HEK293 (cell line): ENCODE measurements at regions not wholly inside any gene's neighbourhood (a gene's known extent, or its start where the extent isn't known, plus 50 kb on each side); places are given as distances from the start of the nearest gene placed in this dataset.

ENCODE experiments used
- CTCF ChIA-PET: fragments of 350-600 bp; formaldehyde crosslinking; extraction: SDS; loops from one replicate; lab custom pipeline; 2021; ENCODE audit warnings: antibody characterized with exemption; lab: Yijun Ruan, JAX
- POLR2A ChIA-PET: fragments of 300-600 bp; formaldehyde crosslinking; extraction: SDS; loops from one replicate; lab custom pipeline; 2020; ENCODE audit warnings: antibody characterized with exemption, inconsistent platforms; lab: Yijun Ruan, JAX
- H3K27ac ChIP-seq: fragments of 200-500 bp; sonication (Bioruptor generic); 2 replicates; pipeline ENCODE4 v1.5.1; 2014; ENCODE audit warnings: low read depth, low read length, control low read depth, inconsistent platforms; ENCODE audit errors: extremely low read depth
- H3K36me3 ChIP-seq, 2 experiments: fragments of 200-500 bp in 1 of 2; sonication (Bioruptor generic) in 1 of 2; 1 replicate in 1 of 2; 2 replicates in 1 of 2; pipeline ENCODE4 v1.5.1; 2014 to 2017; ENCODE audit warnings: inconsistent platforms in 2 of 2, low read length in 2 of 2; ENCODE audit not compliant: control insufficient read depth in 2 of 2, insufficient read depth in 1 of 2
- H3K4me1 ChIP-seq: fragments of 200-500 bp; sonication (Bioruptor generic); 2 replicates; pipeline ENCODE4 v1.5.1; 2014; ENCODE audit warnings: mild to moderate bottlenecking, low read length, inconsistent platforms; ENCODE audit not compliant: control insufficient read depth, insufficient read depth
- H3K4me3 ChIP-seq: 2 replicates; pipeline ENCODE4 v1.5.1; 2011; ENCODE audit warnings: low read depth, mild to moderate bottlenecking, control low read depth, low read length, moderate library complexity
- H3K9me3 ChIP-seq: fragments of 200-500 bp; sonication (Bioruptor generic); 2 replicates; pipeline ENCODE4 v1.5.1; 2014; ENCODE audit warnings: low read depth, low read length, inconsistent platforms; ENCODE audit not compliant: control insufficient read depth, insufficient read depth
- EGR2 ChIP-seq: fragments of 450-650 bp; formaldehyde crosslinking; IDR thresholded peaks from 2 replicates; pipeline ENCODE4 v1.5.1; 2016; ENCODE audit warnings: low read depth, missing biosample characterization, missing genetic modification characterization
- HOXA7 ChIP-seq: sonication (generic); formaldehyde crosslinking; IDR thresholded peaks from 2 replicates; pipeline ENCODE4 v1.8.1; 2022; ENCODE audit warnings: missing genetic modification reagents, borderline replicate concordance
- KLF16 ChIP-seq: fragments of 450-650 bp; formaldehyde crosslinking; IDR thresholded peaks from 2 replicates; pipeline ENCODE4 v1.5.1; 2017; ENCODE audit warnings: missing biosample characterization, missing genetic modification characterization
- PRDM10 ChIP-seq: fragments of 450-650 bp; formaldehyde crosslinking; IDR thresholded peaks from 2 replicates; pipeline ENCODE4 v1.5.1; 2016; ENCODE audit warnings: missing biosample characterization, missing genetic modification characterization
- SALL2 ChIP-seq: fragments of 450-650 bp; formaldehyde crosslinking; IDR thresholded peaks from 2 replicates; pipeline ENCODE4 v1.5.0; 2017; ENCODE audit warnings: missing biosample characterization, mild to moderate bottlenecking, missing genetic modification characterization, borderline replicate concordance
- SCRT1 ChIP-seq: fragments of 450-650 bp; formaldehyde crosslinking; IDR thresholded peaks from 2 replicates; pipeline ENCODE4 v1.5.1; 2016; ENCODE audit warnings: missing biosample characterization, missing genetic modification characterization, borderline replicate concordance
- ZBTB26 ChIP-seq: fragments of 450-650 bp; formaldehyde crosslinking; optimal IDR thresholded peaks from 2 replicates; pipeline ENCODE3; 2016; ENCODE audit warnings: missing biosample characterization, mild to moderate bottlenecking, missing genetic modification characterization
- ZNF114 ChIP-seq: fragments of 450-650 bp; formaldehyde crosslinking; IDR thresholded peaks from 2 replicates; pipeline ENCODE4 v1.5.0; 2017; ENCODE audit warnings: missing biosample characterization, missing genetic modification characterization
- ZNF157 ChIP-seq: fragments of 450-650 bp; formaldehyde crosslinking; IDR thresholded peaks from 2 replicates; pipeline ENCODE4 v1.5.1; 2016; ENCODE audit warnings: missing biosample characterization, missing genetic modification characterization
- ZNF211 ChIP-seq: fragments of 450-650 bp; formaldehyde crosslinking; IDR thresholded peaks from 2 replicates; pipeline ENCODE4 v1.5.1; 2016; ENCODE audit warnings: low read depth, missing biosample characterization, missing genetic modification characterization
- ZNF24 ChIP-seq: fragments of 450-650 bp; formaldehyde crosslinking; IDR thresholded peaks from 2 replicates; pipeline ENCODE4 v1.5.1; 2016; ENCODE audit warnings: missing biosample characterization, missing genetic modification characterization
- ZNF324 ChIP-seq: fragments of 450-650 bp; formaldehyde crosslinking; IDR thresholded peaks from 2 replicates; pipeline ENCODE4 v1.5.1; 2016; ENCODE audit warnings: missing biosample characterization, missing genetic modification characterization
- ZNF394 ChIP-seq: fragments of 450-650 bp; formaldehyde crosslinking; IDR thresholded peaks from 2 replicates; pipeline ENCODE4 v1.5.1; 2016; ENCODE audit warnings: missing biosample characterization, missing genetic modification characterization, mild to moderate bottlenecking, moderate library complexity, borderline replicate concordance
- ZNF692 ChIP-seq: fragments of 450-650 bp; formaldehyde crosslinking; IDR thresholded peaks from 2 replicates; pipeline ENCODE4 v1.5.1; 2016; ENCODE audit warnings: missing biosample characterization, missing genetic modification characterization
- ZNF768 ChIP-seq: fragments of 450-650 bp; formaldehyde crosslinking; IDR thresholded peaks from 2 replicates; pipeline ENCODE4 v1.5.1; 2018; ENCODE audit warnings: missing biosample characterization, mild to moderate bottlenecking, missing genetic modification characterization
- ZNF837 ChIP-seq: fragments of 450-650 bp; formaldehyde crosslinking; IDR thresholded peaks from 2 replicates; pipeline ENCODE4 v1.5.1; 2016; ENCODE audit warnings: missing biosample characterization, missing genetic modification characterization
- ZSCAN18 ChIP-seq: fragments of 450-650 bp; formaldehyde crosslinking; IDR thresholded peaks from 2 replicates; pipeline ENCODE4 v1.5.1; 2016; ENCODE audit warnings: missing biosample characterization, missing genetic modification characterization
- TF ChIP-seq, protein P1 (sequence below): fragments of 450-650 bp; IDR thresholded peaks from 2 replicates; pipeline ENCODE4 v1.5.1; 2018; ENCODE audit warnings: missing biosample characterization, missing genetic modification characterization

DNA sequence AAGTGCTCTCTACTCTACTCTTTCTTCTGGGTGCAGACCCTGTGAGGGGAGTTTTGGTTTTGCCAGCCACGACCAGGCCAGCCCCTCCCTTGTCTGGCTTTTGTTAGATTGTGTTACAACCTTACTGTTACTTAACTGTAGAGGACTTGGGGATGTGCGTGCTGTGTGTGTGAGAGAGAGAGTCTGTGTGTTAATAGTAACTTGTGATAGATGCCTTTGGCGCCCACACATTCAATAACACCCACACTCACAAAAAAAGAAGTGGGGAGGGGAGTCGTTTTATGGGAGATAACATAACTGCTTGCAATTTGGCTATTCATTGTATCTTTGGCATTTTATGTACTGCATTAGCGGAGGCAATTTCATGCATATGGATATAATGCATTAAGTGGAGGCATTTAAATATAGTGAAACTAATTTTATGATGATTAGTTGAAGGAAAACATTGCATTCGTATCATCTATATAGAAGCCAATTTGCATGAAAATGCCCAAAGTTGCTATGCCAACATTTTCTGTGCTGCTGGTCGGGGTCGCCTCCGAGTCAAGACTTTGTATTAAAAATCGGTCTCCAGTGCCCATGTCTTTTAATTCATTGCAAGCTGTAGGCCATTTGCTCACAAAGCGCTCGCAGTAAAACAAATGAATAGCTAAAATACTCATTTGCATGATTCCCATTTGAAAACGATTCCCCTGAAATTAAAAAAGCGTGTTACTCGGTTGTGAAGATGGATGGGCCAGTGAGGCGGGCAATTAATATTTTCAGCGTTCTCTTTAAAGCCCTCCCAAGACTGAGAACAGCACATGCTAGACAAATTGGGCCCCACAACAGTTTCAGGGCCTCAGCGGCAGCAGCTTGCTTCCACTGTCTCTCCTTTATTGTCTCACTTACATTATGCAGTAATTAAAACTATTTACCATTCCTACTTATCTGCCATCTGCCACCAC lies 158.5 kb upstream of the SMAD3 start:
- no peaks in the 10 kb centered on the region for H3K4me1 ChIP-seq
- no peaks in the 10 kb centered on the region for H3K36me3 ChIP-seq
- H3K27ac ChIP-seq = no peak overlapping the region
- TF ChIP-seq ZBTB26 (tag by site-specific recombination) = no peak
- 0 out of 2 replicates have a peak, but pooled peaks have one; percentile 12 for TF ChIP-seq EGR2 (tag by site-specific recombination)
- no peak for TF ChIP-seq SALL2 (tag by site-specific recombination)
- no peak for TF ChIP-seq SCRT1 (tag by site-specific recombination)
- POLR2A ChIA-PET = no interaction called here
- no peak overlapping the region for H3K4me3 ChIP-seq
- no peaks in the 10 kb centered on the region for H3K9me3 ChIP-seq
- CTCF ChIA-PET = interaction anchor here (0.7 to 11.5 kb wide), 9 partner anchors 10 to 1288 kb away, joined by 3 to 108 read pairs (median 4); no protein-coding TSS in a partner anchor

GRCh38 chr15:66907826-66908743 lies 157.3 kb upstream of the SMAD3 start:
- POLR2A ChIA-PET = interaction anchor here (1.6 kb wide), 1 partner anchor 23 kb away, joined by 5 read pairs; no protein-coding TSS in a partner anchor
- H3K4me3 ChIP-seq = no peak overlapping the region
- H3K9me3 ChIP-seq = no peaks in the 10 kb centered on the region
- CTCF ChIA-PET = interaction anchor here (0.5 to 11.5 kb wide), 12 partner anchors 11 to 524 kb away, joined by 3 to 108 read pairs (median 3); no protein-coding TSS in a partner anchor
- H3K36me3 ChIP-seq = no peaks in the 10 kb centered on the region
- H3K27ac ChIP-seq = no peak overlapping the region
- H3K4me1 ChIP-seq = no peaks in the 10 kb centered on the region
- TF ChIP-seq ZNF768 (tag by site-specific recombination) (no peak), ZNF394 (tag by site-specific recombination) (no peak), ZNF114 (tag by site-specific recombination) (no peak), ZBTB26 (tag by site-specific recombination) (no peak), HOXA7 (CRISPR knock-in tag) (no peak), ZNF692 (no peak), KLF16 (no peak), ZNF837 (no peak), ZNF24 (tag by site-specific recombination) (no peak), ZNF157 (tag by site-specific recombination) (no peak), ZSCAN18 (tag by site-specific recombination) (no peak), ZNF324 (tag by site-specific recombination) (no peak), ZNF211 (tag by site-specific recombination) (no peak), PRDM10 (tag by site-specific recombination) (no peak)
- TF ChIP-seq, protein P1, sequence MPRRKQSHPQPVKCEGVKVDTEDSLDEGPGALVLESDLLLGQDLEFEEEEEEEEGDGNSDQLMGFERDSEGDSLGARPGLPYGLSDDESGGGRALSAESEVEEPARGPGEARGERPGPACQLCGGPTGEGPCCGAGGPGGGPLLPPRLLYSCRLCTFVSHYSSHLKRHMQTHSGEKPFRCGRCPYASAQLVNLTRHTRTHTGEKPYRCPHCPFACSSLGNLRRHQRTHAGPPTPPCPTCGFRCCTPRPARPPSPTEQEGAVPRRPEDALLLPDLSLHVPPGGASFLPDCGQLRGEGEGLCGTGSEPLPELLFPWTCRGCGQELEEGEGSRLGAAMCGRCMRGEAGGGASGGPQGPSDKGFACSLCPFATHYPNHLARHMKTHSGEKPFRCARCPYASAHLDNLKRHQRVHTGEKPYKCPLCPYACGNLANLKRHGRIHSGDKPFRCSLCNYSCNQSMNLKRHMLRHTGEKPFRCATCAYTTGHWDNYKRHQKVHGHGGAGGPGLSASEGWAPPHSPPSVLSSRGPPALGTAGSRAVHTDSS = no peak
